ENCODE measurements at regions not wholly inside any gene's neighbourhood (a gene's known extent, or its start where the extent isn't known, plus 50 kb on each side); places are given as distances from the start of the nearest gene placed in this dataset.

DNA sequence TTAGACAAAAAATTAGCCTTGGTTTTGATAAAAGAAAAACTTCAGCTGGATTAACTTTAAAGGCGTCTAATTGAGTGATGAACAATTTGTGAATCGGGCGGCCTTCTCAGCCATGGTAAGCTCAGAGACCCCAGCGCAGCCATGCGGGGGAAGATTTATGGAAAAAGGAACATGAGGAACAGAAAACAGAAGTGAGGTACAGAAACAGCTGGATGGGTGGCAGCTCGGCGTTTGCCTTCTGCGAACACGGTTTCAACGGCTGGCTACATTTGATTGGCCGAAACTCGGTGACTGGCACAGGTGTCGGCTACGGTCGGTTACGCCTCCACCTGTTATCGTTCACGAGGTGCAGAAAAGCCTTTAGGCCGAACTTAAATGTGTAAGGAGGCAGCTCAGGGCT lies 401.4 kb upstream of the FAT1 start:
- TF ChIP-seq ZNF274 (IDR thresholded peaks at IDR 0.05; ENCODE audit: low read depth, low read length) (no peak), YY1 (IDR thresholded peaks at IDR 0.05; ENCODE audit: insufficient read depth, insufficient read length) (no peak)

Measured in NT2/D1 (cell line).